Transverse colon (tissue), 4 donors: ENCODE measurements at regions not wholly inside any gene's neighbourhood (a gene's known extent, or its start where the extent isn't known, plus 50 kb on each side); places are given as distances from the start of the nearest gene placed in this dataset.

Source experiments
- DNase-seq: peaks from one replicate; pipeline ENCODE4 v3.0.0-alpha.2; 2019
- H3K27ac ChIP-seq, 4 donors: fragments of 200-600 bp; sonication (generic); 2 replicates each; pipeline ENCODE4 v1.5.1; 2016 to 2018; ENCODE audit warnings: inconsistent platforms in 4 of 4
- H3K27me3 ChIP-seq: fragments of 200-600 bp; sonication (generic); 2 replicates; pipeline ENCODE4 v1.5.1; 2017; ENCODE audit warnings: inconsistent platforms
- H3K36me3 ChIP-seq, 4 donors: fragments of 200-600 bp; sonication (generic); 2 replicates each; pipeline ENCODE4 v1.5.1; 2017 to 2019; ENCODE audit warnings: inconsistent platforms in 4 of 4
- H3K4me1 ChIP-seq, 4 donors: fragments of 200-600 bp; sonication (generic); 2 replicates each; pipeline ENCODE4 v1.5.1; 2017 to 2020; ENCODE audit warnings: inconsistent platforms in 4 of 4
- H3K4me3 ChIP-seq, 4 donors: fragments of 200-600 bp; sonication (generic); 1 replicate in 1 of 4; 2 replicates in 3 of 4; pipeline versions ENCODE4 v1.5.1 to v1.6.1; 2017 to 2019; ENCODE audit warnings: inconsistent platforms in 4 of 4
- H3K9me3 ChIP-seq, 2 donors: fragments of 200-600 bp; sonication (generic); 2 replicates each; pipeline ENCODE4 v1.5.1; 2017 to 2019; ENCODE audit warnings: inconsistent platforms in 2 of 2
- EP300 ChIP-seq: sonication (generic); formaldehyde crosslinking; IDR thresholded peaks from one replicate; pipeline ENCODE4 v1.6.1; 2017; ENCODE audit warnings: antibody characterized with exemption, low read depth
- POLR2A ChIP-seq: fragments of 450-650 bp; IDR thresholded peaks from one replicate; pipeline ENCODE4 v1.6.1; 2016; ENCODE audit warnings: antibody characterized with exemption, mild to moderate bottlenecking, moderate library complexity
- POLR2AphosphoS5 ChIP-seq, 3 donors: sonication (generic); formaldehyde crosslinking; IDR thresholded peaks; one replicate each; pipeline ENCODE4 v1.6.1; 2016; ENCODE audit warnings: antibody characterized with exemption in 3 of 3
- WGBS, 2 donors: methylation state at CpG; one replicate each; pipeline ENCODE4 v1.1.5; 2018; ENCODE audit warnings: low coverage in 1 of 2; 5-methylcytosine and 5-hydroxymethylcytosine counted together
- in situ Hi-C, 4 donors: fragments of 200-750 bp; cut with MboI; loops; one replicate each; pipeline versions ENCODE4 v1.15.0 to v1.15.1; 2017; ENCODE audit warnings: low sequenced_read_pairs in 3 of 4, low pct_ligation_motif_present in 1 of 4, low pct_unique_long_range_greater_than_20kb in 1 of 4
- intact Hi-C: fragments of 100-400 bp; cut with DNase I; formaldehyde crosslinking; loops from one replicate; pipeline ENCODE4 v1.15.1; 2023; ENCODE audit warnings: low total_unique reads
- TF ChIP-seq, protein P1 (sequence below), 5 experiments: fragments of 200-600 bp in 3 of 5; fragments of 450-650 bp in 2 of 5; sonication (generic) in 3 of 5; IDR thresholded peaks; 1 replicate in 2 of 5; 2 replicates in 3 of 5; pipeline ENCODE4 v1.5.1; 2016 to 2017; ENCODE audit warnings: antibody characterized with exemption in 5 of 5, inconsistent platforms in 3 of 5, mild to moderate bottlenecking in 2 of 5, moderate library complexity in 1 of 5

DNA sequence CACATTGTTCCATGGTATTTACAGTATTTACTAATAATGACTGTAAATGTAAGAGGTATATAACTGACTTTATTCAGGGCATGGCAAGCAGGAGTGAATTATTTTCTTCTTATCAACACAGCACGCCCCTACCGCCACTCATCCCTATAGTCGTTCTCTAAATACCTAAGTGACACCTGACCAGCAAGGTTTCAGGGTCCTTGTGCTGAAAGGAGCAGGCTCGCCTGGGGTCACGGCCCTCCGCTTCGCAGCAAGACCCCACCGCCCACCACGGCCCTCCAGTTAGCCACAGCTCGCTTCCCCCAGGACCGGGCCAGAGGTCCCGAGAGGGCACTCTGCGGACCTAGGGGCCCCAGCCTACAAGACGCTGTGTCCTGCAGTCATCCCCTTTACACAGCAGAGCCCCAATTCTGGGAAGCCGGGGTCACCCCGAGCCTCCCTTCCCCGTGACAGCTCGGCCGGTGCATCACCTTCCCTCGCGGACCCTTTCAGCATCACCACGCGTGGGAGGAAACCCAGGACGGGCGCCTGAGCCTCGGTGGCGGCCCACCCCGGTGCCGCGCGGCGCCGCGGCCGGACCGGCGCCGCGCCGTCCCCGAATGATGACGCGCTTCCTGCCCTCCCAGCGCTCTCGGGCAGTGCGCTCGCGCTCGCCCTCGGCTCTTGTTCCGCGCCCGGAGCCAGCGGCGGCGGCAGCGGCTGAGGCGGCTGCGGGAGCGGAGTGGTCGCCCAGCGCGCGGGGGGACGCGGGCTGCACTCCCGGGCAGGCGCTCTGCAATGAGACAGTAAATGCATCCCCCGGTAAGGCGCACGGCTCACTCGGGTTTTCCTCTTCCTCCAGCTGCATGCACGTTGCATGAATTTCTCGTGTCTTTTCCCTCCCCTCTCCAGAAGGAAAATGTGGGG, 225.1 kb upstream of the C2CD4B start, which contains the start of gene TLN2:
TSS of gene TLN2 (plus strand) at position 666 of the 906 bp plus-strand sequence.
- Histone ChIP-seq H3K27ac (peak within 1 kb of the TSS; percentile 80 to 88 (median 88)), H3K36me3 (no peaks in the 10 kb centered on the region), H3K4me1 (peaks cover 5 to 17% (median 12%) of the 10 kb centered on the region in 4 donors), H3K4me3 (peak within 1 kb of the TSS; percentile 71 to 98 (median 89)), H3K9me3 (no peaks in the 10 kb centered on the region), H3K27me3 (no peaks in the 10 kb centered on the region)
- TF ChIP-seq POLR2AphosphoS5 (IDR thresholded peaks at IDR 0.05) (peak; percentile 77 to 84 (median 81)), POLR2A (peak; percentile 55), EP300 (no peak)
- TF ChIP-seq, protein P1, sequence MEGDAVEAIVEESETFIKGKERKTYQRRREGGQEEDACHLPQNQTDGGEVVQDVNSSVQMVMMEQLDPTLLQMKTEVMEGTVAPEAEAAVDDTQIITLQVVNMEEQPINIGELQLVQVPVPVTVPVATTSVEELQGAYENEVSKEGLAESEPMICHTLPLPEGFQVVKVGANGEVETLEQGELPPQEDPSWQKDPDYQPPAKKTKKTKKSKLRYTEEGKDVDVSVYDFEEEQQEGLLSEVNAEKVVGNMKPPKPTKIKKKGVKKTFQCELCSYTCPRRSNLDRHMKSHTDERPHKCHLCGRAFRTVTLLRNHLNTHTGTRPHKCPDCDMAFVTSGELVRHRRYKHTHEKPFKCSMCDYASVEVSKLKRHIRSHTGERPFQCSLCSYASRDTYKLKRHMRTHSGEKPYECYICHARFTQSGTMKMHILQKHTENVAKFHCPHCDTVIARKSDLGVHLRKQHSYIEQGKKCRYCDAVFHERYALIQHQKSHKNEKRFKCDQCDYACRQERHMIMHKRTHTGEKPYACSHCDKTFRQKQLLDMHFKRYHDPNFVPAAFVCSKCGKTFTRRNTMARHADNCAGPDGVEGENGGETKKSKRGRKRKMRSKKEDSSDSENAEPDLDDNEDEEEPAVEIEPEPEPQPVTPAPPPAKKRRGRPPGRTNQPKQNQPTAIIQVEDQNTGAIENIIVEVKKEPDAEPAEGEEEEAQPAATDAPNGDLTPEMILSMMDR (IDR thresholded peaks at IDR 0.05): no peak
- 0% methylated on average over 3 to 58 of the region's 74 CpGs for WGBS, 2 donors
- intact Hi-C loops (loop anchor here (10.0 kb wide), 1 partner anchor 85 kb away; no protein-coding TSS in a partner anchor), in situ Hi-C loops (loop anchor here in 1 of 4 donors (25.0 kb wide), 1 partner anchor 272 kb away; no protein-coding TSS in a partner anchor)
- peak; percentile 74 for DNase-seq

DNA sequence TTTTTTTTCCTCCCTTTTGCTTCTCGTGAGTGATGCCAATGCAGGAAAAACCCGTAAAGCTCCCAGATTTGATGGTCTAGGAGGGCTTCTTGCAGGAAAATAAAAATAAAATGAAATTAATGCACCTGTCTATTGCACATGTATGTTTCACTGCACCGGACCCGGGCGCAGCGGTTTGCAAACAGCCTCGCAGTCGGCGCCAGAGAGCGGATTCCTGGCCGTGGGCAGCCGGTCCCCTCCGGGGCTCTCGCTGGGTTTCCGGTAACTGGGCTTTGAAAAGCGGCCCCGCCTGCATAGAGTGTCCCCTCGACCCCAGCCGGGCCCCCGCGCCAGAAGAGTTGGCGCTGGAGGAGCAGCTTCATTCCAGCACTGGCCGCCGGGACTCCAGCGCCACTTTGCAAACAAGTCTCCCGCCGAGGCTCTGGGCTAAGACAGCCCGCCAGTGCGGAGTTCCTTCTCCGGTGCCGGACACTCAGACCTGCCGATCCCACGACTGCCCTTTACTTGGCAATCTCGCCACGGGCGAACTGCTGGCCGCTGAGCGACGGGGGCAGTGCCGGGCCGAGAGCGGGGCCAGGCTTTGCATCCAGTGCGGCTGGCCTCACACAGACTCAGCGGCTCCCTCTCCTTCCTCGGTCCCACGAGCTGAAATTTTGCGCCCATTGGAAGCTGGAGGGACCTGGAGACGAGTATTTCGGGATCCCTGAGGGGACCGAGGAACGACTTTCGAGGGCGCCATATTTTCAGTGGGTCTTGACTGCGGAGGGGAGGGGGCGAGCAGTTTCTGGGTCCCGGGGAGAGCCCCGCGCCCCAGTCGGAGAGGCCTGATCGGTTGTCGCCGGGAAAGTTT, 225.9 kb upstream of the C2CD4B start:
- Histone ChIP-seq H3K9me3 (no peaks in the 10 kb centered on the region), H3K4me1 (peaks cover 5 to 17% (median 12%) of the 10 kb centered on the region in 4 donors), H3K4me3 (peak overlapping the region; percentile 71 to 98 (median 89)), H3K36me3 (no peaks in the 10 kb centered on the region), H3K27me3 (no peaks in the 10 kb centered on the region), H3K27ac (peak overlapping the region; percentile 80 to 88 (median 88))
- 0% methylated on average over 1 to 58 of the region's 62 CpGs for WGBS, 2 donors
- TF ChIP-seq EP300: no peak
- TF ChIP-seq POLR2AphosphoS5 (IDR thresholded peaks at IDR 0.05): no peak
- no peak for TF ChIP-seq POLR2A
- TF ChIP-seq, protein P1 (IDR thresholded peaks at IDR 0.05): no peak
- in situ Hi-C loops: loop anchor here in 1 of 4 donors (25.0 kb wide), 1 partner anchor 271 kb away; no protein-coding TSS in a partner anchor
- intact Hi-C loops: loop anchor here (10.0 kb wide), 1 partner anchor 84 kb away; no protein-coding TSS in a partner anchor
- peak; percentile 44 for DNase-seq

DNA sequence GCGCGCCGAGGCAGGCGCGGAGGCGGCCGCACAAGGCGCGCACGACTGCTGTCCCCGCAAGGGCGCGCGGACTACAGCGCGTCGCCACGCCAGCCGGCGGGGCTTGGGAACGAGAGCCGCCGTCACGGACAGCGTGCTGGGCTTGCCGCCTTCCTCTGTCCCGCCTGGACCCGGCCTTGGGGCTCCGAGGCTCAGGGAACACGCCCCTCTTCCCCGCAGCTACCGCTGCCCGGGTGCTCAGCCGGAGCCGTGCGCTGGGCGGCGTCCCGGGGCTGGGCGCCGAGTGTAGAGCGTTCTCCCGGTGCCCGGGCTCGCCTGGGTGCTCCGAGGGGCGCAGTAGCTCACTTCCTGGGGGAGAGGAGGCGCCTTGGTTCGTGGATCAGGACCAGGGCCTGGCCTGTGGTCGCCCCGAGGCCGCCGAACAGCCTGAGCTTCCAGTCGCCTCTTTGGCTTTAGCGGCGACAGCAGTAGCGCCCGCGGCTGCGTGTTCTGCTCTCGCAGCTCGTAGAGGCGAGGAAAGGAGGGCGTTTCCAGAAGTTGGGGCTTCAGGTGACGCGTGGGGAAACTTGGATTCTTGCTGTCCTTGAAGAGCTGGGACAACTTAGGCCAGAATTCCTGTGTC, 226.7 kb upstream of the C2CD4B start:
- peak; percentile 59 for DNase-seq
- no peaks in the 10 kb centered on the region for H3K9me3 ChIP-seq
- no peaks in the 10 kb centered on the region for H3K36me3 ChIP-seq
- WGBS, 2 donors: 1% methylated on average over 65 of the region's 66 CpGs; no CpG with 5 or more reads in 1 of the 2 donors
- no peak for TF ChIP-seq POLR2A
- TF ChIP-seq POLR2AphosphoS5 (IDR thresholded peaks at IDR 0.05): peak in 1 of 3 donors; percentile 44
- no peak for TF ChIP-seq EP300
- TF ChIP-seq, protein P1 (IDR thresholded peaks at IDR 0.05): peak in 3 of 5 experiments; percentile 26 to 44 (median 30)
- peak overlapping the region; percentile 80 to 88 (median 88) for H3K27ac ChIP-seq
- H3K4me1 ChIP-seq: peaks cover 5 to 17% (median 12%) of the 10 kb centered on the region in 4 donors
- peak overlapping the region; percentile 71 to 98 (median 89) for H3K4me3 ChIP-seq
- intact Hi-C loops (loop anchor here (10.0 kb wide), 1 partner anchor 83 kb away; no protein-coding TSS in a partner anchor), in situ Hi-C loops (loop anchor here in 1 of 4 donors (25.0 kb wide), 1 partner anchor 271 kb away; no protein-coding TSS in a partner anchor)
- no peaks in the 10 kb centered on the region for H3K27me3 ChIP-seq
